Liver (tissue), 3 donors: ENCODE measurements at regions not wholly inside any gene's neighbourhood (a gene's known extent, or its start where the extent isn't known, plus 50 kb on each side); places are given as distances from the start of the nearest gene placed in this dataset.

Source experiments
- EGR1 ChIP-seq, 2 donors: IDR thresholded peaks; 2 replicates each; pipeline ENCODE4 v1.6.1; 2016 to 2018; ENCODE audit warnings: antibody characterized with exemption in 2 of 2, low read depth in 2 of 2
- FOXA1 ChIP-seq: IDR thresholded peaks from 2 replicates; pipeline ENCODE4 v1.6.1; 2016; ENCODE audit warnings: antibody characterized with exemption
- GABPA ChIP-seq, 2 donors: IDR thresholded peaks in 1 of 2; conservative IDR thresholded peaks in 1 of 2; 2 replicates each; pipeline ENCODE4 v1.6.1; 2016; ENCODE audit warnings: antibody characterized with exemption in 2 of 2, mild to moderate bottlenecking in 1 of 2, moderate library complexity in 1 of 2
- HNF4A ChIP-seq, 2 donors: conservative IDR thresholded peaks; 2 replicates each; pipeline ENCODE4 v1.6.1; 2016; ENCODE audit warnings: antibody characterized with exemption in 2 of 2, mild to moderate bottlenecking in 2 of 2
- JUND ChIP-seq, 2 donors: IDR thresholded peaks; 2 replicates each; pipeline ENCODE4 v1.6.1; 2016; ENCODE audit warnings: antibody characterized with exemption in 2 of 2
- RAD21 ChIP-seq, 2 donors: IDR thresholded peaks; 2 replicates each; pipeline ENCODE4 v1.6.1; 2016; ENCODE audit warnings: antibody characterized with exemption in 2 of 2, mild to moderate bottlenecking in 2 of 2
- RXRA ChIP-seq, 2 donors: IDR thresholded peaks; 2 replicates each; pipeline ENCODE4 v1.6.1; 2017 to 2018; ENCODE audit warnings: antibody characterized with exemption in 2 of 2, mild to moderate bottlenecking in 1 of 2
- SP1 ChIP-seq: IDR thresholded peaks from 2 replicates; pipeline ENCODE4 v1.6.1; 2018; ENCODE audit warnings: antibody characterized with exemption, mild to moderate bottlenecking
- TAF1 ChIP-seq: conservative IDR thresholded peaks from 2 replicates; pipeline ENCODE4 v1.6.1; 2016; ENCODE audit warnings: antibody characterized with exemption, mild to moderate bottlenecking
- YY1 ChIP-seq: IDR thresholded peaks from 2 replicates; pipeline ENCODE4 v1.6.1; 2016; ENCODE audit warnings: antibody characterized with exemption, mild to moderate bottlenecking
- TF ChIP-seq, protein P1 (sequence below): fragments of 150-350 bp; IDR thresholded peaks from 2 replicates; pipeline ENCODE4 v1.5.1; 2017; ENCODE audit warnings: improper control_type of control experiment, low read depth, low read length; ENCODE audit not compliant: missing input control
- TF ChIP-seq, protein P2 (sequence below): IDR thresholded peaks from 2 replicates; pipeline ENCODE4 v1.6.1; 2016; ENCODE audit warnings: antibody characterized with exemption
- TF ChIP-seq, protein P3 (sequence below): IDR thresholded peaks from 2 replicates; pipeline ENCODE4 v1.6.1; 2016; ENCODE audit warnings: antibody characterized with exemption
- TF ChIP-seq, protein P4 (sequence below): IDR thresholded peaks from 2 replicates; pipeline ENCODE4 v1.6.1; 2016; ENCODE audit warnings: antibody characterized with exemption, mild to moderate bottlenecking
- donor health status: healthy.
- donor health status: healthy.

DNA sequence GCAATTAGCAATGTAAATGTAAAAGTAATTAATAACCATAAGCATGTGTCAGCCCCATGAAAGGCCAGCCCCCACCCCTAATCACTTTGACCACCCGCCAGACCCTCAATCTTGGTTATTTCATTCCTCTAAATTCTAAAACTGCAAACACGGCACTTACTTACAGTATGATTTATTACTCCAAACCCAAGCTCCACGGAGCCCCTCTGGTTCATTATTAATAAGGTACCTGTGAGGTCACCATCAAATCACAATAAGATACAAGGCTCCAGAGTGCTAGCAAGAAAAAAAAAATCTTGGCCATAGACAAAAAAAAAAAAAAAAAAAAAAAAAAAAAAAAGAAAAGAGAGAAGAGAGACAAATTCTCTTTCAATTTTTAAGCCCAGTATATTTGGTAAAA, 879.5 kb downstream of the TDRD15 start:
- TF ChIP-seq, protein P1, sequence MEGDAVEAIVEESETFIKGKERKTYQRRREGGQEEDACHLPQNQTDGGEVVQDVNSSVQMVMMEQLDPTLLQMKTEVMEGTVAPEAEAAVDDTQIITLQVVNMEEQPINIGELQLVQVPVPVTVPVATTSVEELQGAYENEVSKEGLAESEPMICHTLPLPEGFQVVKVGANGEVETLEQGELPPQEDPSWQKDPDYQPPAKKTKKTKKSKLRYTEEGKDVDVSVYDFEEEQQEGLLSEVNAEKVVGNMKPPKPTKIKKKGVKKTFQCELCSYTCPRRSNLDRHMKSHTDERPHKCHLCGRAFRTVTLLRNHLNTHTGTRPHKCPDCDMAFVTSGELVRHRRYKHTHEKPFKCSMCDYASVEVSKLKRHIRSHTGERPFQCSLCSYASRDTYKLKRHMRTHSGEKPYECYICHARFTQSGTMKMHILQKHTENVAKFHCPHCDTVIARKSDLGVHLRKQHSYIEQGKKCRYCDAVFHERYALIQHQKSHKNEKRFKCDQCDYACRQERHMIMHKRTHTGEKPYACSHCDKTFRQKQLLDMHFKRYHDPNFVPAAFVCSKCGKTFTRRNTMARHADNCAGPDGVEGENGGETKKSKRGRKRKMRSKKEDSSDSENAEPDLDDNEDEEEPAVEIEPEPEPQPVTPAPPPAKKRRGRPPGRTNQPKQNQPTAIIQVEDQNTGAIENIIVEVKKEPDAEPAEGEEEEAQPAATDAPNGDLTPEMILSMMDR: no peak
- TF ChIP-seq, protein P2, sequence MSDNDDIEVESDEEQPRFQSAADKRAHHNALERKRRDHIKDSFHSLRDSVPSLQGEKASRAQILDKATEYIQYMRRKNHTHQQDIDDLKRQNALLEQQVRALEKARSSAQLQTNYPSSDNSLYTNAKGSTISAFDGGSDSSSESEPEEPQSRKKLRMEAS: no peak
- TF ChIP-seq, protein P3, sequence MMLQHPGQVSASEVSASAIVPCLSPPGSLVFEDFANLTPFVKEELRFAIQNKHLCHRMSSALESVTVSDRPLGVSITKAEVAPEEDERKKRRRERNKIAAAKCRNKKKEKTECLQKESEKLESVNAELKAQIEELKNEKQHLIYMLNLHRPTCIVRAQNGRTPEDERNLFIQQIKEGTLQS: no peak
- TF ChIP-seq JUND (IDR thresholded peaks at IDR 0.05) (no peak), RAD21 (IDR thresholded peaks at IDR 0.05) (no peak), SP1 (no peak), EGR1 (IDR thresholded peaks at IDR 0.05; ENCODE audit: low read depth in 2 of 2) (no peak), TAF1 (no peak), HNF4A (conservative IDR thresholded peaks at IDR 0.05) (no peak), YY1 (no peak), FOXA1 (no peak), GABPA (IDR thresholded peaks at IDR 0.05 in 1 of 2, conservative IDR thresholded peaks at IDR 0.05 in 1 of 2) (no peak), RXRA (IDR thresholded peaks at IDR 0.05) (no peak)
- TF ChIP-seq, protein P4, sequence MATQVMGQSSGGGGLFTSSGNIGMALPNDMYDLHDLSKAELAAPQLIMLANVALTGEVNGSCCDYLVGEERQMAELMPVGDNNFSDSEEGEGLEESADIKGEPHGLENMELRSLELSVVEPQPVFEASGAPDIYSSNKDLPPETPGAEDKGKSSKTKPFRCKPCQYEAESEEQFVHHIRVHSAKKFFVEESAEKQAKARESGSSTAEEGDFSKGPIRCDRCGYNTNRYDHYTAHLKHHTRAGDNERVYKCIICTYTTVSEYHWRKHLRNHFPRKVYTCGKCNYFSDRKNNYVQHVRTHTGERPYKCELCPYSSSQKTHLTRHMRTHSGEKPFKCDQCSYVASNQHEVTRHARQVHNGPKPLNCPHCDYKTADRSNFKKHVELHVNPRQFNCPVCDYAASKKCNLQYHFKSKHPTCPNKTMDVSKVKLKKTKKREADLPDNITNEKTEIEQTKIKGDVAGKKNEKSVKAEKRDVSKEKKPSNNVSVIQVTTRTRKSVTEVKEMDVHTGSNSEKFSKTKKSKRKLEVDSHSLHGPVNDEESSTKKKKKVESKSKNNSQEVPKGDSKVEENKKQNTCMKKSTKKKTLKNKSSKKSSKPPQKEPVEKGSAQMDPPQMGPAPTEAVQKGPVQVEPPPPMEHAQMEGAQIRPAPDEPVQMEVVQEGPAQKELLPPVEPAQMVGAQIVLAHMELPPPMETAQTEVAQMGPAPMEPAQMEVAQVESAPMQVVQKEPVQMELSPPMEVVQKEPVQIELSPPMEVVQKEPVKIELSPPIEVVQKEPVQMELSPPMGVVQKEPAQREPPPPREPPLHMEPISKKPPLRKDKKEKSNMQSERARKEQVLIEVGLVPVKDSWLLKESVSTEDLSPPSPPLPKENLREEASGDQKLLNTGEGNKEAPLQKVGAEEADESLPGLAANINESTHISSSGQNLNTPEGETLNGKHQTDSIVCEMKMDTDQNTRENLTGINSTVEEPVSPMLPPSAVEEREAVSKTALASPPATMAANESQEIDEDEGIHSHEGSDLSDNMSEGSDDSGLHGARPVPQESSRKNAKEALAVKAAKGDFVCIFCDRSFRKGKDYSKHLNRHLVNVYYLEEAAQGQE: no peak
